SU-DHL-6 (cell line): ENCODE measurements at regions not wholly inside any gene's neighbourhood (a gene's known extent, or its start where the extent isn't known, plus 50 kb on each side); places are given as distances from the start of the nearest gene placed in this dataset.
"Not testable (repeated sequence)": the region's sequence is repeated elsewhere in the genome, so short reads cannot be mapped to it uniquely, and the experiment has no call there.

Source experiments
- H2AFZ ChIP-seq: fragments of 200-600 bp; sonication (generic); 2 replicates; pipeline ENCODE4 v1.6.1; 2014; ENCODE audit warnings: low read depth, mild to moderate bottlenecking, moderate library complexity, mixed read lengths, antibody characterized with exemption, low read length; ENCODE audit not compliant: severe bottlenecking
- H3F3A ChIP-seq: fragments of 200-600 bp; shearing (Covaris generic); 2 replicates; pipeline ENCODE4 v1.6.0; 2016; ENCODE audit warnings: antibody characterized with exemption, mild to moderate bottlenecking; ENCODE audit not compliant: insufficient read depth
- H3K27ac ChIP-seq: fragments of 200-600 bp; sonication (generic); 2 replicates; pipeline ENCODE4 v1.5.1; 2016; ENCODE audit warnings: low read depth, mild to moderate bottlenecking, low read length, moderate library complexity, mixed read lengths
- H3K27me3 ChIP-seq: fragments of 200-600 bp; sonication (generic), shearing (Covaris generic); 2 replicates; pipeline ENCODE4 v1.6.0; 2014; ENCODE audit warnings: mild to moderate bottlenecking, low read length
- H3K36me3 ChIP-seq: fragments of 200-600 bp; sonication (generic); 2 replicates; pipeline ENCODE4 v1.6.1; 2014; ENCODE audit warnings: mild to moderate bottlenecking, low read length, mixed read lengths
- H3K4me2 ChIP-seq: fragments of 300-600, 200-600 bp; shearing (Covaris generic), sonication (generic); 2 replicates; pipeline ENCODE4 v1.6.0; 2014; ENCODE audit warnings: low read length, low read depth, mild to moderate bottlenecking; ENCODE audit not compliant: poor library complexity, severe bottlenecking
- H3K4me3 ChIP-seq: fragments of 200-600 bp; sonication (generic); 2 replicates; pipeline ENCODE4 v1.5.1; 2014; ENCODE audit warnings: antibody characterized with exemption, low read length, mild to moderate bottlenecking, mixed read lengths; ENCODE audit not compliant: insufficient read depth, poor library complexity, severe bottlenecking
- H3K79me2 ChIP-seq: fragments of 200-600 bp; sonication (generic); 2 replicates; pipeline ENCODE4 v1.6.1; 2014; ENCODE audit warnings: mild to moderate bottlenecking, low read length, moderate library complexity; ENCODE audit not compliant: insufficient read depth
- H3K9ac ChIP-seq: fragments of 200-600 bp; sonication (generic); 2 replicates; pipeline ENCODE4 v1.7.0; 2014; ENCODE audit warnings: mild to moderate bottlenecking, low read length
- H3K9me2 ChIP-seq: fragments of 200-600 bp; sonication (generic); replicated peaks from 2 replicates; pipeline ENCODE4 v1.6.1; 2014; ENCODE audit warnings: low read length; ENCODE audit not compliant: insufficient read depth
- H3K9me3 ChIP-seq: fragments of 200-600 bp; sonication (generic); 2 replicates; pipeline ENCODE4 v1.6.1; 2014; ENCODE audit warnings: low read length, mixed read lengths; ENCODE audit not compliant: insufficient read depth
- H4K20me1 ChIP-seq: fragments of 200-600 bp; sonication (generic); 2 replicates; pipeline ENCODE4 v1.6.1; 2014; ENCODE audit warnings: low read depth, mild to moderate bottlenecking, antibody characterized with exemption, low read length, moderate library complexity, mixed read lengths
- EZH2phosphoT487 ChIP-seq: fragments of 200-600 bp; sonication (generic), shearing (Covaris generic); conservative IDR thresholded peaks from 2 replicates; pipeline ENCODE4 v1.6.1; 2018; ENCODE audit warnings: mild to moderate bottlenecking, antibody characterized with exemption, low read length, moderate library complexity, mixed read lengths
- TF ChIP-seq, protein P1 (sequence below): fragments of 200-600 bp; sonication (generic); IDR thresholded peaks from one replicate; pipeline ENCODE4 v1.5.1; 2017; ENCODE audit warnings: antibody characterized with exemption, mild to moderate bottlenecking, low read length, moderate library complexity; ENCODE audit not compliant: insufficient read depth, poor library complexity, severe bottlenecking

DNA sequence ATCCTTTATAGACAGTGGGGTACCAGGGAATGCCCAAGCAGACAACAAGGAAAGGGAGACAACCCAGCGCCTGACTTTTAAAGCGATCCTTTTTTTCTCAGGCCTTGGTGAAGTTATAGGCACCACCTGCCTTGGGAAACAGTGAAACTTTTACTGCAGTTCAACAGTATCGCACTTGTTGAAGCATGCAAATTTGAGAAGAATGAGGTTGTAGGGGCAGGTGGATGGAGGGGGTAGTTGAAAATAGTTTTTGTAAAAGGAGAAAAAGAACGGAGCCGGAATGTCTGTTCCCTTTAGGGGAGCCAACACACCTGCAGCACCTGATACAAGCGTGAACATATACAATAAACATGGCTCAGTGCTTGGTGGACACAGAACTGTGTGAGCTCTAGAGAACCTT, 190.2 kb upstream of the NR3C1 start:
- no peaks in the 10 kb centered on the region for H4K20me1 ChIP-seq
- no peaks in the 10 kb centered on the region for H3K27me3 ChIP-seq
- H3K79me2 ChIP-seq = no peaks in the 10 kb centered on the region
- peak overlapping the region; percentile 46 for H3K4me3 ChIP-seq
- peaks cover 24% of the 10 kb centered on the region for H3F3A ChIP-seq
- TF ChIP-seq EZH2phosphoT487 = no peak
- TF ChIP-seq, protein P1, sequence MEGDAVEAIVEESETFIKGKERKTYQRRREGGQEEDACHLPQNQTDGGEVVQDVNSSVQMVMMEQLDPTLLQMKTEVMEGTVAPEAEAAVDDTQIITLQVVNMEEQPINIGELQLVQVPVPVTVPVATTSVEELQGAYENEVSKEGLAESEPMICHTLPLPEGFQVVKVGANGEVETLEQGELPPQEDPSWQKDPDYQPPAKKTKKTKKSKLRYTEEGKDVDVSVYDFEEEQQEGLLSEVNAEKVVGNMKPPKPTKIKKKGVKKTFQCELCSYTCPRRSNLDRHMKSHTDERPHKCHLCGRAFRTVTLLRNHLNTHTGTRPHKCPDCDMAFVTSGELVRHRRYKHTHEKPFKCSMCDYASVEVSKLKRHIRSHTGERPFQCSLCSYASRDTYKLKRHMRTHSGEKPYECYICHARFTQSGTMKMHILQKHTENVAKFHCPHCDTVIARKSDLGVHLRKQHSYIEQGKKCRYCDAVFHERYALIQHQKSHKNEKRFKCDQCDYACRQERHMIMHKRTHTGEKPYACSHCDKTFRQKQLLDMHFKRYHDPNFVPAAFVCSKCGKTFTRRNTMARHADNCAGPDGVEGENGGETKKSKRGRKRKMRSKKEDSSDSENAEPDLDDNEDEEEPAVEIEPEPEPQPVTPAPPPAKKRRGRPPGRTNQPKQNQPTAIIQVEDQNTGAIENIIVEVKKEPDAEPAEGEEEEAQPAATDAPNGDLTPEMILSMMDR = no peak
- peak overlapping the region; percentile 90 for H3K27ac ChIP-seq
- H3K9me2 ChIP-seq = no peaks in the 10 kb centered on the region
- peak overlapping the region; percentile 47 for H3K9ac ChIP-seq
- H2AFZ ChIP-seq = peak overlapping the region; percentile 49
- no peaks in the 10 kb centered on the region for H3K9me3 ChIP-seq
- no peaks in the 10 kb centered on the region for H3K36me3 ChIP-seq
- H3K4me2 ChIP-seq = peak overlapping the region; percentile 80

DNA sequence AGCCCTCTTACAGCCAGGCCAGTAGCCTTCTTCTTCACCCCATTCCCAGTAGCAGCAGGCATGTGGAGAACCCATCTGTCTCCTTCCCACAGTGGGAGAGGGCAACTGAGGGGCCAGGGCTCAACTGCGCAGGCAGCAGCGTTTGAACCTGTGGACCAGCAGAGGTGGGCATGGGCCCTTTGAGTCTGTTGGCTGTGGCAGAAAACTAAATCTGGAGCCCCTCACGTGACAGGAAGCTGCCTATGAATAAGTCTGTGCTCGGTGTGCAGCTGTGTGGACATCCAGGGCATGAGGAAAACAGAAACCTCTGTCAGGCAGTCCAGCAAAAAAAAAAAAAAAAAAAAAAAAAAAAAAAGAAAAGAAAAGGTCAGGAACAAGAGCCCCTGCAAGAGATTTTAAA, 189.2 kb upstream of the NR3C1 start:
- Histone ChIP-seq H3K9ac (peak overlapping the region; percentile 47), H3K4me3 (peak overlapping the region; percentile 46)
- TF ChIP-seq EZH2phosphoT487 = no peak
- TF ChIP-seq, protein P1 = no peak

DNA sequence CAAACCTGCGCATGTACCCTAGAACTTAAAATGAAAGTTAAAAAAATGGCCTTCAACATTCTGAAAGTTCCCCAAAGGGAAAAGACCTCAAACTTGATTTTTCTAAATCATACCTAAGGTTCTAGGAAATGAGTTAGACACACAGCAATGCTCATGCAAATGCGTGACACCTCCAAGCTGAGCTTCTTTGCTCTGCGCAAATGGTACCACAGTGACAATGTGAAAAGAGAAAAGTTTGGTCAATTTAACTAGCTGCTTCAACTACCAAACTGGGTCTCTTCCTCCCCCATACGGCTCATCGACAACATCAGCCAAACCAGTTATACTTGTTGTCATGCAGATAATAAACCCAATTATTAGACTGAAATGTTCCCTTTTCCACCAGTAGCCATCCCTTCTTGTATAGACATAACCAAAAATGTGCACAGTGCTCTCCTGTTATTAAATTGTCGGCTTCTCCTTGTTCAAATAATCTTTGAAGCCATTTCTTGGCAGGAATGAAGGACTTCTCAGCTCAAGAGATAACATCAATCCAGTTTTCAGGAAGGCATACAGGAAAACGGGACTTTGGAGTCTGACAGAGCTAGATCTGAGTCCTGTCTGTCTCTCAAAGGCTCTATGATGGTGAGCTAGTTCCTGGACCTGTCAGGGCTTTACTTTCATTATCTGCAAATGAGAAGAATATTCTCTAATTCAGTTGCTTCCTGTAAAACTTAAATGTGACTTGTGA, 185.6 kb upstream of the NR3C1 start:
- TF ChIP-seq, protein P1 = no peak
- TF ChIP-seq EZH2phosphoT487 = no peak
- H3K27me3 ChIP-seq = no peaks in the 10 kb centered on the region
- no peaks in the 10 kb centered on the region for H3K36me3 ChIP-seq
- H4K20me1 ChIP-seq = no peaks in the 10 kb centered on the region
- H3K9me2 ChIP-seq = no peaks in the 10 kb centered on the region
- H3K4me2 ChIP-seq = peak overlapping the region; percentile 33
- H3K9me3 ChIP-seq = no peaks in the 10 kb centered on the region
- no peak overlapping the region for H3K4me3 ChIP-seq
- H2AFZ ChIP-seq = peak overlapping the region; percentile 89
- H3K27ac ChIP-seq = no peak overlapping the region
- H3F3A ChIP-seq = peaks cover 17% of the 10 kb centered on the region
- H3K79me2 ChIP-seq = no peaks in the 10 kb centered on the region
- H3K9ac ChIP-seq = peak overlapping the region; percentile 3; the same call in 1 of the 2 replicates

More for the DNA sequence above, 189.2 kb upstream of the NR3C1 start:
- Histone ChIP-seq H3K36me3 (no peaks in the 10 kb centered on the region), H3K27ac (peak overlapping the region; percentile 90), H3K9me3 (no peaks in the 10 kb centered on the region), H3K27me3 (no peaks in the 10 kb centered on the region), H3K79me2 (no peaks in the 10 kb centered on the region), H4K20me1 (no peaks in the 10 kb centered on the region), H3K9me2 (no peaks in the 10 kb centered on the region), H2AFZ (peak overlapping the region; percentile 57), H3K4me2 (peak overlapping the region; percentile 80), H3F3A (peaks cover 24% of the 10 kb centered on the region)

DNA sequence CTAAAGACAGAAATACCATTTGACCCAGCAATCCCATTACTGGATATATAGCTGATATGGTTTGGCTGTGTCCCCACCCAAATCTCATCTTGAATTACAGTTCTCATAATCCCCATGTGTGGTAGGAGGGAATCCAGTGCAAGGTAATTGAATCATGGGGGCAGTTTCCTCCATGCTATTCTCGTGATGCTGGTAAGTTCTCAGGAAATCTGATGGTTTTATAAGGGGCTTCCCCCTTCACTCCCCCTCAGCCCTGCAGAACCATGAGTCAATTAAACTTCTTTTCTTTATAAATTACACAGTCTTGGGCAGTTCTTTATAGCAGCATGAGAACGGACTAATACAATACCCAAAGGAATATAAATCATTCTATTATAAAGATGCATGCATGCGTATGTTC, 184.6 kb upstream of the NR3C1 start:
- not testable (repeated sequence) for H3K27ac ChIP-seq, H3K9ac ChIP-seq, H3K9me3 ChIP-seq, H3K79me2 ChIP-seq, H4K20me1 ChIP-seq, H3K36me3 ChIP-seq, H3K4me3 ChIP-seq, H3K9me2 ChIP-seq, H3K27me3 ChIP-seq, H3K4me2 ChIP-seq, H2AFZ ChIP-seq
- H3F3A ChIP-seq = peaks cover 11% of the 10 kb centered on the region
